LoVo (cell line): ENCODE measurements at regions not wholly inside any gene's neighbourhood (a gene's known extent, or its start where the extent isn't known, plus 50 kb on each side); places are given as distances from the start of the nearest gene placed in this dataset.

Experiments used
- DNase-seq: peaks from one replicate; pipeline ENCODE4 v3.0.0-alpha.2; 2016; ENCODE audit warnings: low spot score

DNA sequence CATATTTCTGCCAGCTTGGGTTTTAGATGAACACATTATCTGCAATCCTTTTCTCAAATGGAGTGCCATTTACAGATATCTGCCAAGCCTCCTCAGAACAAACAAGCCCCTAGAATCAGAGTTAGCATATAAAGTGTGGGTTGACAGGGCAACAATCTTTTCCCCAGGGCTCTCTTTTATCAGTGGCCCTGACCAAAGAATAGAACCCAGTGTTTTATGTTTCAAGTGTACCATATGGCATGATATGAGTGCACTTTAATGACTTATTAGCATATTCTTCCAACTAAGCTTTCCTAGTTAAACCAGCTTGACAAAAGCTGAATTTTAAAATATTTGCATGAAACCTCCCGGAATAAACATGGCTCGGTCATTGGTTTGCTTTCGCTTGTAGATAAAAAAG is 57.3 kb downstream of the EVX1 start:
- DNase-seq = no peak

DNA sequence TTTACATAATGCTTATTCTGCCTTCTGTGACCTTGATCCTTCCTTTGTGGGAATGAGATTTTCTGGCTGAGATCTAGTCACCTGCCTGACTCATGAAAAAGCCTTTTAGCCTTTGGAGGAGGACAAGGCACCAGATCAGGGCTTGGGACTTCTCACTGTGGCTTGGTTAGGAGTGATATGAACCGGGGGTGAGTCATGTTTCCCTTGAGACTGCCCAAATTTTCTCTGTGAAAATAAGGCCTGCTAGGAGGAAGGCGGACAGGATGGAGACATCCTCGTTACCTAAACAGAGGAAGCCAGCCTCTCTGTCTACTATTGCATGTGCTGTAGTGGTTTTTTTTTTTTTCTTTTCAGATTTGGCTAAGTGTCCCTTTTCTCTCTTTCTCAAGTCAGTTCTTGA is 57.8 kb downstream of the EVX1 start:
- DNase-seq = no peak

DNA sequence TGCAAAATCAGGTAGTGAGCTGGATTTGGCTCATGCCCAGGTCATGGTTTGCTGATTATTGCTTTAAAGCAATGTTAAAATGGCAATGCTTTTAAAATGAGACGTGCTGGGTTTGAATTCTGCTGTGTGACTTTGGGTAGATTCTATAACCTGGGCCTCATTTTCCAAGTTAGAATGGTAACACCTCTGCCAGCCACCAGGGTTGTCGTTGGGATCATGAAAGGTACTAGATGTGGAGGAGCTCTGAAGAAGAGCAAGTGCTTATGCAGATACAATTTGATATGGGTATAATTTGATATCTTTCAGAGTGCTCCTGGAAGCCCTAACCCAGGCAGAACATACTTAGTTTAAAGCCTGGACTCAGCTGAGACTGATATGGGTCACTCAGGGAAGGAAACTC is 60.0 kb downstream of the EVX1 start:
- no peak for DNase-seq

DNA sequence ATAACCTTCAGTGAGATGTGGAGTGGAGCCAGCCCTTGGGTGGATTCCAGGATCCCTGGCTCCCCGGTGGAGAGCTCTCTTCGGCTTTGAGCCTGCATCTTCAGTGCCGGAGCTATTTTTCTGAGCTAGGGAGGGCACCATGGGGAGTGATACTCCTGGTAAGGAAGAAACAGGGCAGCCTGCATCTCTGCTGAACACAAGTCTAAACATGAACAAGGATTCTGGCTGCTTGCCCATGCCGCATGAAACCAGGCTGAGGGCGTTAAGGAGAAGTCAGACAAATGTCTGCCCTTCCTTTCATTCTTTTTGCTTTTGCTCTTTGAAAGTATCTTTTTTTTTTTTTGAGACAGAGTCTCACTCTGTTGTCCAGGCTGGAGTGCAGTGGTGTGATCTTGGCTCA is 60.4 kb downstream of the EVX1 start:
- no peak for DNase-seq

DNA sequence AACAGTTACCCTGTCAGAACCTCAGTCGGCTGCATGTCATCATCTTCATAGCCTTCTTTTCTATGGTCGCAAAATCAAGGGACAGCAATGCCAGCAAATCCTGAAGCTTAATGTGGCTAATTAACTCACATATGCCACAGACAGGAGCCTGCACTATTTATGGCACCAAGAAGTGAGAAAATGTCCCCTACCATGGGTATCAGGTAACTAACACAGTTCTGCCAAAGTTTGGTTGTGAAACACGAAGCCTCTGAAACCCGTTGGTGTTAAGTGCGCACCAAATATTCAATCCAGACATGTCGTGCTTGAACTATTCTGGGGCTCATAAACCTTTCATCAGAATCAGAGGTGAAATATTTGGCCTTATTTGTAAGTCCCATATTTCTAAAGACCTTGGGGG is 63.3 kb downstream of the EVX1 start:
- DNase-seq = no peak

DNA sequence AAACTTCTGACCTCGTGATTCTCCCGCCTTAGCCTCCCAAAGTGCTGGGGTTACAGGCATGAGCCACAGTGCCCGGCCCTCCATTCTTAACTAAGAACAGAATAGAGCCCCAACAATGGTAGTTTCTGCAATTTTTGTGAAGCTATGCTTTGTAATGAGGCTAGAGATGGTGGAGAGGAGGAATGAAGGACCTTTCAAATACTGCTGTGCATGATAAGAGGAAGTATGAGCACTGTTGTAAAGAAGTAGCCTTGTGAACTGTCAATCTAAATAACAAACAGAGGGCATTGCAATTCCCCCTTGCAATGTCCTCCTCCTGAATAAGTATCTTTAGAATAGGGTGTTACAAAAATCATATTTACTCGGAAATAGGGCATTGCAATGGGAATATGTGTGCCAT is 70.2 kb downstream of the EVX1 start:
- DNase-seq = no peak

DNA sequence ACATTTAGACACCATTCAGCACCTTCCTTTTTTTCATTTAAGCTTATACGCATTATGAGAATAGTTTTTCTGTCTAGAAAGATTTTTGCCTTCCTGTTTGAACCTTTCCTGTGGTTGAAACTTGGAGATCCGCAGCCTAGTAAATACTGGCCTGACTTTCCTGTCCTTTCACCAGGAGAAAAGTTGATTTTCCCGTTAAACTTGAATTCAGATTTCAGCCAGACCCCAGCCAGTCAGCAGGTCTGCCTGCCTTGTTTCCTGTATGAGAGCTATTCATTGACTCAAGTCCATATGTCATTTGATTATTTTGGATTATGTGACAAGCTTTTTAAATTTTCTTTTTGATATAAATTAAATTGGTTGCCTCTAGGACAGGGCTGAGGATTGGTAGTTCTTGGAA is 71.5 kb downstream of the EVX1 start:
- no peak for DNase-seq

DNA sequence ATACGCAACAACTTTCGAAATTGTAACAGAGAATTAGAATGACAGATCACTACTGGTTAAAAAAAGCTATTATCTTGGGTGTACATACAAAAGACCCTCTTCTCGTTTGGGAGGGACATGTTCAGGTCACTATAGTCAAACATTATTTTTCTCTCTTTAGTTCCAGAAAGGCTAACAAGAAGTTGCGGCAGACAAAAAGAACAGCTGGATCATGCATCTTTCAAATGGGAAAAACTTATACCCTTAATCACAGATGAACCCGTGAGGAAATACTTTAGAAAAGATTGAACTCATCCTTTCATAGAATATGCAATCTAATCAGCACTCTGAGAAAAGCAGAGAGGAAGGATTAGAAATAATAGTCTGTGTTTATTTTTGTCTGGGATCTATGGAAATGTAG is 72.5 kb downstream of the EVX1 start:
- no peak for DNase-seq

DNA sequence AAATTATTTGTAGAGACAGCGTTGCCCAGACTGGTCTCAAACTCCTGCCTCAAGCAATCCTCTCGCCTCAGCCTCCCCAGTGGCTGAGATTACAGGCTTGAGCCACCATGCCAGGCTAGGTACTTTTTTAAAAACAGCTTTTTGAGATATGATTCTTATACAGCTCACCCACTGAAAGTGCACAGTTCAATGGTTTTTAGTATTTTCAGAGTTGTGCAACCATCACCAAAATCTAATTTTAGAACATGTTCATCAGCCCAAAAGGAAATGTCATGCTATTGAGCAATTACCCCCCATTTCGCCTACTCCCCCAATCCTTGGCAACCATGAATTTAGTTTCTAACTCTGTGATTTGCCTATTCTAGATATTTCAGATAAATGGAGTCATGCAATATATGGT is 73.7 kb downstream of the EVX1 start:
- DNase-seq = no peak

DNA sequence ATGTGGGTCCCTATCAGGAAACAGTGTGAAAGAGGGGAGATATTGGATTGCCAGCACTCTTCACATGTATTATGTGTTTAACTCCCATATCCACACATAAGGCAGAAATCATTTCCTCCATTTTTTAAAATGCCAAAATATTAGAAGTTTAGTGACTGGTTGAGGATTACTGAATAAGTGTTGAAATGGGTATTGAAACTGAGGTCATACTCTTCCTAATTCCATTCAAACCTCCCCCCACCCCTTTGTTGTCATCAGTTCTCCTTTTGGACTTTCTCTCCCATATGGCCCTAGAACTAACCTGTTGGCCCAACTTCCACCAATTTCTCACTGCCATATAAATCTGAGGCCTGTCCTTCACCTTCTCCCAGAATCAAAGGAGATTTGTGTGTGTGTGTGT is 81.6 kb downstream of the EVX1 start:
- no peak for DNase-seq

DNA sequence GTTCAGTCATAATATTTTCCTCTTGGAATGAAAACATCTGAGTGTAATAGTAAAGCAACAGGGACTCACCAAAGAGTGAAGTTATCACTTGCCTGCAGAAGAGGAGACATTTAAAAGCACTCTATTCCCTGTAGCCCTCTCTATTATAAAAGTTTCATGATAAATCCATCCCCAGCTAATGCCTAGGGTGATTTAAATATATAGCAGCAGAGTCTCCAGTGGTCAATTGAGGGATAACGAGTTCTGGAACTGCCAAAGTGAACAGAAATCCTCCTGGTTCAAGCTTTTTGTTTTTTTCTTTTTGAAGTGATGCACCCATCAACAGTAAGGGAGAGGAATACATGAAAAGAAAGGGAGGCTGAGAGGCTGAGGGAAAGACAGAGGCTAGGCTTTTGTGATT is 87.3 kb downstream of the EVX1 start:
- no peak for DNase-seq

DNA sequence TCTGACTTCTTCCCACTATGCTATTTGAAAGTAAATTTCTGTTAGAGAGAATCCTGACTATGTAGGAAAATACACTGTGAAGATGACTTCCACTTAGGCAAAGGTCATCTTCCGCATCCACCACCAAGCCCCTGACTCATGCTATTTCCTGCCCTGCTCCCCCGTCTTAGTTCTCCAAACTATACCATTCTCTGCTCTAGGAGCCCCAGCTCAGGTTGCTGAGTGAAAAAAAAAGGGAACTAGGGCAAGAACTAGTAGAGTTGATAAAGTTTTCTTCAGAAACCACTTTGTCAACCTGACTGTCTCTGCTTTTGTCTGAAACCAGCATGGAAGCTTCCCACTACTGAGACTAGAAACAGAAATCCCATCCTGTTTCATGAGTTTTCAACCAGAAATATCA is 96.9 kb downstream of the EVX1 start:
- no peak for DNase-seq

DNA sequence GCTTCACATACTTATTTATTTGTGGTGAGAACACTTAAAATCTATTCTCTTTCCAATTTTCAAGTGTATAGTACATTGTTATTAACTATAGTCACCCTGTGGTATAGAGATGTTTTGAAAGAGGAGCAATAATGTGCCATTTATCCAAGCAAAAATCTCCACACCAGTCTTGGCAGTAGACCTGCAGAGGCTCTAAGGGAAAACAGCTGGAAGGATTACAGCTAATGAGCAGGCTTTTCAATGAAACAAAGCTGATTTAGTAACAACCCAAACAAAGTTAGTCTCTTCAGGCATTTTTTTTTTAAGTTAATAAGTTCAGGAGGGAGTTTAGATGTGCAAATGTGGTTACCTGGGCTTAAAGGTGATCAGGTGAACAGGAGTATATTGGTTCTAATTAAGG is 101.9 kb downstream of the EVX1 start:
- DNase-seq = no peak

DNA sequence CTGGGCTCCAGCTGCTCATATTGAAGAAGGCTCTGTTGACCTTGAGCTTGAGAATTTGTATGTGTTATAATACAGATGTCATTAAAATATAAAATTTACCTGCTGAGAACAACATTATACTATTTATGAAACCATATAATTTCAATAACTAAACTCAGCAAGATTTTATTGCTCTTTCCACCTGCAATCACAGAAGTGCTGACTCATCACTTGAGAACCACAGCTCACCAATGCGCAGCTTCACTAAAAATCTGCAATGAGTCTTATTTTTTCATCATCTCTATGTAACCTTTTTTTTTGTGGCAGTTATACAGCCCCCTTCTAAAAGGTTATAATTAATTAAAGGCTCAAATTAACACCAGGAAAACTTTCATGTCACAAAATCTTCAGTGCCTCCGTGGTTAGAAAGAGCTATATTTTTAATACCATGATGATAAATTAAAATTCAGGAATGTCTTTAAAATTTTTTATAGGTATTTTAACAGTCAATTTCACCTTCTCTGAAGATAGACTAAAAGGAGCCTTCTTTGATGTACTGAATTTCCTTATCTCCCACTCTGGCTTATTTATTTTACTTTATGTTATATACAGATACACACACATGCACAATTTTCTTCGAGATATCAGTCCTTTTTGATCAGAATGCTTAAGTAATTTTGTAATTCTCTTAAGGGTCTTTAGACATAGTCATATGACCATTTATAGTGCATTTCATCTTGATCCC is 102.7 kb downstream of the EVX1 start:
- peak; percentile 68 for DNase-seq

DNA sequence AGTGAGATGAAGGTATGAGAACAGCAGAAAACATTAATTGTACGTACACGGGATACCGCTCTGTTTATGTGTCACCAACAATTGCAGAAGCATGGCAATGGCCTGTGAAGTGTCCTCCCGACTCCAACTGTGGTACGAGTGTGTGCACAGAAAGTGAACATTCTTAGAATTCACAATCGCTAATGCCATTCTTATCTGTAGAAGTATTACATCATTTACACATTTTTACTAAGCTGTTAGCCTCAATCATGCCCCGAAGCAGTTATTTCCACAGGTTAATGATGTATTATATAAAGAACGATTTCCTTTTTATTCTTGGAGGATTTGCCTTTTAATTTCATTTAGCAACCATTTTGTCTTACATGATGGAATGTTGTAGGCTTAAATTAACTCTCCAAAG is 103.4 kb downstream of the EVX1 start:
- peak; percentile 41 for DNase-seq

DNA sequence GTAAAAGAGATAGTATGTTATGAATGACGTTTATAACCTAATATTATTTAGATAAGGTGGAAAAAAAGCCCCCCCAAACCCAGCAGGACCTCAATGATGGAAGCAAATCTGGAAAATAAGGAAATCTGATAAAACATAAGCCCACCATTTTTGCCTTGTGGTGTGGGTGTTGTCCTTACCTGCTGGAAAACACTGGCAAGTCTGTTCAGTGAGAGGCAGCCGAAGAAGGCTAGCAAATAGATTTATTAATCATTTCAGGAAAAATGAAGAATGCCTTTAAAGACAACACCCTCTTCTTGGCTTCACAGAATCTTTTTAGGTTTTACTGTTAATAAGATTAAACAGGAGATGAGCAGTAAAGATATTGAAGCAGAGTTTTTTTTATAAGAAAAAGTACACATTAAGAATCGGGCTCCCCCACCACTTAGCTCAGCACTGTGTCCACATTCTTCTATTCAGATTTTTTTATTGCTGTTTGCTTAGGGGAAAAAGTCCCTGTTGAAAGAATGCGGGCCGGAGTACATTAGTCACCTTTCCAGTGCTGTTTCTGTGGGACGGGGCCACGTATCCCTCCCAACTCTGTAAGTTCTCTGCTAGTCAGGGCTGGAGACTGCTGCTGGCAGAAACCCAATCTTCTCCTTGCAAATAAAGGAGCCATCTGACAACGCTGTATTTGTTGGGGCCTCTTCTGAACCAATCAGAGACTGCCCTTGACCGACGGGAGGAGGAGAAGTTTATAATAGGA is 104.1 kb downstream of the EVX1 start:
- peak; percentile 96 for DNase-seq

DNA sequence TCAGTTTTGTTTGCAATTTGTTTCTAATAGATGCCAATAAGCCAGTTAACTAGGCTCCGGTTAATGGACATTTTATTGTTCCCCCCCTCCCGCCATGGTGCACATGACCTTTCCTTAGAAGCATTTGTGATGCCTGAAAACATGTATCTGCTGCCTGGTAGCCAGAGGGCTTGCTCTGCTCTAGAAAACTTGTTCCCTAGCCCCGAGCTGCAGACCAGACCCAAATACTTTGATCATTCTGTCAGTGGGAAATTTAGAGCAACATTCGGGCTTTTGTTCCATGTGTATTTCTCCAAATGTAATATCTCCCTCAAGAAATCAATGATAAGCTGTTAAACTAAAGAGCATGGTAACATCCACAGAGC is 104.7 kb downstream of the EVX1 start:
- no peak for DNase-seq

DNA sequence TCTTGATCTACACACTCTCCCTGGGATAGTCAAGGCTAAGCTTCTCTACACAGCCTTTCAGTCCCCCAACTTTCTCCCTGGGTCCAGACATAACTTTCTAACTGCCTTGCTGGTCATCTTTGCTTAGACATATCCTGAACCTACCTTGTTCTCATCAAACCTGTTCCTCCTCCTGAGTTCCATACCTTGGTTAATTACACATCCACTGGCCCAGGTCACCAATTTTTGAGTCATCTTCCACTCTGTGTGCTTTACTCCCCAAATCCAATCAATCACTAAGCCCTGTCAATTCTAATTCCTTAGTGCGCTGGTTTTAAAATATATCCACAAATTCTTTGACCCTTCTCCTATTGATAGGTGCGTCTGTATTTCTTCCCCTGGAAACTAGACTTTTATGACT is 107.0 kb downstream of the EVX1 start:
- DNase-seq = no peak

DNA sequence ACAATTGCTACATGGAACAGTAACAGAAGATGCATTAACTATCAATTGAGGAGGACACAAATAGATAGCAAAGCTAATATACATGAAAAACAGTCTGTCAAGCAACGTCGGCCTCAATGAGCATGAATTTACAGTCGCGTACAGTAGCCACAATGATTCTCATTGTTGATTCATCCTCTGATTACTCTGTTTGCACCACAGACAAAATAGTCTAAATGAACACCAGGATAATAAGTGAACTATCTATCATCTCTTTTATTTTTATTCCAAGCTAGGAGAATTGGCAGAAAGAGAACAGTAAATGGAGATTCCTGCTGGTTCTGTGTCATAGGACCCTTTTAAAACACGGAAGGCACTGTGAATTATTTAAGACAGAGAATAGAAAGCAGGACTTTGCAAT is 108.5 kb downstream of the EVX1 start:
- no peak for DNase-seq

DNA sequence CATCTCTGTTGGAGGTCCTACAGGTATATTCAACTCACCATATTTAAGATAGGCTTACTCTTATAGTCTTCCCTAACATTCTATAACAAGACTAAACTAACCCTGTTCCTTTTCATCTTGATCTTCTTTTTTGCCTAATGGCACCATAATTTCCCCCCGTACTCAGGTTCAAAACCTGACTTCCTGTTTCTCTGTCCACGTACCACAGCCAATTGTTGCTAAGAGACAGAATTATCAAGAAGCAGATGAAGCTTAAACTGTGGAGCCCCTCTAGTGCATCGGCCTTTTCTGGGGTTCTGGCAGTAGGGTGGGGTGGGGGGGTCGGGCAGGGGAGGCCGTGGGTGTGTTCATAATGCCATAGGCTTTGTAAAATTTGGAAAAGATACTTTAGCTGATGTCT is 109.2 kb downstream of the EVX1 start:
- DNase-seq = no peak

DNA sequence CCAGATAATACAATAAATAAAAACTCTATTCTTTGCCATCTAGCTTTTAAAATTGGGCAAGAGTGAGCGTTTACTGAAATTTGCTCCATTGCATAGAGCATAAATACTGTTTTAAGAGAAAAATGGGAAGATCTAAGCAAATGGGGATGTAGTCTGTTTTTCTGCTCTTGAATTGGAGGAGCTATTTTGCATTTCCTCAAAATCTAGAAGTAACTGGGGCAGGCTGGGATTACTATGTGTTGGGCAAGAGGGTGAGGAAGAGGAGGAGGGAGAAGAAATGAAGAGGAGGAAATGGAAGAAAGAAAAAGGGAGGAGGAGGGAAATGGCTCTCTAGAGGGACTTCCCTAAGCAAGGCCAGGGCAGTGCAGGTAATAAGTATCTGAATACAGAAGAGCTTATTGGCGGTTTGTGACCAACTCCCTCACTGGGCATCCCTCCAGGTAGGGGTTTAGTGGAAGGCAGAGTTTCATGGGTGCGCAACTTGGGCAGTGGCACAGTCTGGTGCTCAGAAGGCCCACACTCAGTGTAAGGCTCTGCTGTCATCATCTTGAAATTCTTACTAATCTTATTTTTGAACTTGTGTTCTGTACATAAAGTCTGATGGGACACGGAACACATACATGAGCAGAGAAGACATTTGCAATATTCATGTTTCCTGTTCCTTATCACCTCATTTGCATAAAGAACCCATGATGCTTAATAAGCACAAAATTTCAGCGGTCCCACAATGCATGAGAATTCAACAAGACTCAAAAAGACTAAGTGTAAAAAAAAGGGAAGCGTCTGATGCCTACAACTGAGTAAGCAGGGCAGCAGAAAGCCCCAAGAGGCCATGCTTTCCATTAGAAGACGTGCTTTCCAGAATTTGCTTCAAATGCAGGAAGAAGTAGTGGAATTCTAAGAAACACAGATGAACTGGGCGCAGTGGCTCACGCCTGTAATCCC is 116.9 kb downstream of the EVX1 start:
- DNase-seq = no peak

DNA sequence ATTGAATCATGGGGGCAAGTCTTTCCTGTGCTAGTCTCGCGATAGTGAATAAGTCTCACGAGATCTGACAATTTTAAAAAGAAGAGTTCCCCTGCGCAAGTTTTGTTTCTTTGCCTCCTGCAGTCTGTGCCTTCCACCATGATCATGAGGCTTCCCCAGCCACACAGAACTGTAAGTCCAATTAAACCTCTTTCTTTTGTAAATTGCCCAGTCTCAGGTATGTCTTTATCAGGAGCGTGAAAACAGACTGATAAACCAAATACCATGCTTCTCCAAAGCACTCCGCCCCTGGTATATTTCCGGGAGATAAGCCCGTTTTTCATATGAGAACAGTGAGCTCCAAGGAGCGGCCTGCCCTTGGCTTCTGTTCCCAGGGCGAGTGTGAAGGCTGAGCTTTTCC is 118.9 kb downstream of the EVX1 start:
- DNase-seq = peak; percentile 90

DNA sequence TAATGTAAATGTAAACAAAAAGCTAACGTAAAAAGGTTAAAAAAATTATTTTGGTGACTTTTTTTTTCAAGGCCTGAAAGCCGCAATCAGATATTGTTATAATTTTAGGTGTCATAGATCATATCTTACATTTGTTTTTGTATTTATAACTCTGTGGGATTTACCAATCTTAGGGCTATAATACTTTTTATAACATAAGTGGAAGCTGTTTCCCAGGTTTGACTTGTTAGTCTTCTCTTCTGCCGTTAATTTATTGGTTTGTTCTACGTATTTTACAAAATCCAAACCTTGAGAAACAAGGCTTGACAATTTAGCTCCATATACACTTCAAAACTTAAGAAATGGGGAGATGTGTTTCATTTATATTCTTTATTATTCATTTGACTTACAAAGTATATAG is 119.4 kb downstream of the EVX1 start:
- DNase-seq = no peak
